HG03175 (cell line): ENCODE measurements at regions not wholly inside any gene's neighbourhood (a gene's known extent, or its start where the extent isn't known, plus 50 kb on each side); places are given as distances from the start of the nearest gene placed in this dataset.

Source experiments
- ATAC-seq: cut with Tn5 transposase; IDR thresholded peaks from one replicate; pipeline ENCODE4 v1.9.1; 2021; ENCODE audit warnings: mild to moderate bottlenecking, moderate library complexity; ENCODE audit not compliant: unreplicated experiment

- ATAC-seq, result no peak
These were observed 176.0 kb downstream of the SEC16B start for GRCh38 chr1:177793900-177794299.

GRCh38 chr1:177790566-177790965 lies 179.3 kb downstream of the SEC16B start:
- ATAC-seq, result no peak

- ATAC-seq, result no peak
These were observed 179.9 kb downstream of the SEC16B start for GRCh38 chr1:177789956-177790355.

- no peak for ATAC-seq
These were observed 183.6 kb downstream of the SEC16B start for GRCh38 chr1:177786176-177786745.

- no peak for ATAC-seq
These were observed 184.9 kb downstream of the SEC16B start for GRCh38 chr1:177784936-177785335.

GRCh38 chr1:177784409-177784808 lies 185.4 kb downstream of the SEC16B start:
- no peak for ATAC-seq

GRCh38 chr1:177783051-177783450 lies 186.8 kb downstream of the SEC16B start:
- no peak for ATAC-seq

- no peak for ATAC-seq
These were observed 189.7 kb downstream of the SEC16B start for GRCh38 chr1:177780096-177780700.

- no peak for ATAC-seq
These were observed 190.5 kb downstream of the SEC16B start for GRCh38 chr1:177779166-177779965.

- ATAC-seq, result no peak
These were observed 193.9 kb downstream of the SEC16B start for GRCh38 chr1:177775924-177776323.

- no peak for ATAC-seq
These were observed 197.4 kb downstream of the SEC16B start for GRCh38 chr1:177772386-177772960.

GRCh38 chr1:177771688-177772087 lies 198.2 kb downstream of the SEC16B start:
- no peak for ATAC-seq

- ATAC-seq, result no peak
These were observed 199.8 kb downstream of the SEC16B start for GRCh38 chr1:177770096-177770495.

- no peak for ATAC-seq
These were observed 213.9 kb downstream of the SEC16B start for GRCh38 chr1:177755851-177756560.

GRCh38 chr1:177754603-177755002 lies 215.3 kb downstream of the SEC16B start:
- no peak for ATAC-seq

GRCh38 chr1:177753655-177754054 lies 216.2 kb downstream of the SEC16B start:
- ATAC-seq, result no peak

GRCh38 chr1:177748080-177748801 lies 221.6 kb downstream of the SEC16B start:
- ATAC-seq, result no peak

- no peak for ATAC-seq
These were observed 223.7 kb downstream of the SEC16B start for GRCh38 chr1:177746155-177746554.

- no peak for ATAC-seq
These were observed 225.0 kb downstream of the SEC16B start for GRCh38 chr1:177744906-177745305.

- no peak for ATAC-seq
These were observed 228.4 kb downstream of the SEC16B start for GRCh38 chr1:177741476-177741875.

- no peak for ATAC-seq
These were observed 230.1 kb downstream of the SEC16B start for GRCh38 chr1:177739780-177740179.
